IMR-90 (cell line): ENCODE measurements at regions not wholly inside any gene's neighbourhood (a gene's known extent, or its start where the extent isn't known, plus 50 kb on each side); places are given as distances from the start of the nearest gene placed in this dataset.

Source experiments
- ATAC-seq: fragments of 200-7000 bp; cut with Tn5 transposase; 2 replicates; pipeline ENCODE4 v1.9.1; 2020; ENCODE audit warnings: low read depth, mild to moderate bottlenecking, moderate library complexity
- BruUV-seq: library from RNA; stranded (reverse); fragments of 400-500 nt; replicated peaks from 2 replicates; lab custom pipeline; 2021; lab: Mats Ljungman, UMichigan
- CTCF ChIA-PET: fragments of 300-600 bp; formaldehyde crosslinking; extraction: SDS; loops from one replicate; lab custom pipeline; 2021; ENCODE audit warnings: antibody characterized with exemption; lab: Yijun Ruan, JAX
- POLR2A ChIA-PET: fragments of 300-600 bp; sonication (Branson Sonifier 250); formaldehyde crosslinking; loops from one replicate; lab custom pipeline; 2022; ENCODE audit warnings: antibody characterized with exemption; ENCODE audit not compliant: unreplicated experiment; lab: Charles Lee
- DNase-seq: peaks from one replicate; pipeline ENCODE4 v3.0.0; 2013
- H2AFZ ChIP-seq: replicated peaks from 2 replicates; pipeline ENCODE3; 2013; ENCODE audit warnings: low read length, mild to moderate bottlenecking; ENCODE audit not compliant: poor library complexity
- H2AK5ac ChIP-seq: 2 replicates; pipeline ENCODE4 v1.6.1; 2013; ENCODE audit warnings: low read depth, low read length, inconsistent platforms
- H2AK9ac ChIP-seq: replicated peaks from 2 replicates; pipeline ENCODE3; 2013; ENCODE audit warnings: mild to moderate bottlenecking, low read depth, low read length, moderate library complexity; ENCODE audit not compliant: poor library complexity
- H2BK120ac ChIP-seq: 2 replicates; pipeline ENCODE4 v1.6.1; 2013; ENCODE audit warnings: low read depth, low read length, inconsistent platforms
- H2BK15ac ChIP-seq: 3 replicates; pipeline ENCODE4 v1.6.1; 2013; ENCODE audit warnings: low read depth, low read length, inconsistent platforms
- H2BK20ac ChIP-seq: 2 replicates; pipeline ENCODE4 v1.6.1; 2013; ENCODE audit warnings: low read depth, mild to moderate bottlenecking, inconsistent platforms, low read length, moderate library complexity
- H2BK5ac ChIP-seq: 2 replicates; pipeline ENCODE4 v1.6.1; 2013; ENCODE audit warnings: mild to moderate bottlenecking, low read depth, low read length, inconsistent platforms; ENCODE audit not compliant: poor library complexity, severe bottlenecking
- H3K14ac ChIP-seq: replicated peaks from 2 replicates; pipeline ENCODE4 v1.6.1; 2013; ENCODE audit warnings: low read depth, low read length, inconsistent platforms
- H3K18ac ChIP-seq: 2 replicates; pipeline ENCODE4 v1.6.1; 2013; ENCODE audit warnings: low read depth, low read length, control low read depth
- H3K23ac ChIP-seq: 2 replicates; pipeline ENCODE4 v1.6.1; 2013; ENCODE audit warnings: low read depth, low read length, inconsistent platforms
- H3K27ac ChIP-seq: 2 replicates; pipeline ENCODE4 v1.5.1; 2013; ENCODE audit warnings: mild to moderate bottlenecking, control low read depth, low read length; ENCODE audit not compliant: insufficient read depth
- H3K27me3 ChIP-seq: 2 replicates; pipeline ENCODE4 v1.6.1; 2013; ENCODE audit warnings: low read length; ENCODE audit not compliant: control insufficient read depth, insufficient read depth
- H3K36me3 ChIP-seq: 2 replicates; pipeline ENCODE4 v1.6.1; 2013; ENCODE audit warnings: low read length, mixed read lengths; ENCODE audit not compliant: control insufficient read depth, insufficient read depth
- H3K4ac ChIP-seq: 2 replicates; pipeline ENCODE4 v1.6.1; 2013; ENCODE audit warnings: low read depth, low read length, inconsistent platforms
- H3K4me1 ChIP-seq: 2 replicates; pipeline ENCODE4 v1.6.1; 2013; ENCODE audit warnings: low read length, mixed read lengths; ENCODE audit not compliant: control insufficient read depth, insufficient read depth
- H3K4me2 ChIP-seq: 2 replicates; pipeline ENCODE4 v1.6.1; 2013; ENCODE audit warnings: low read depth, mild to moderate bottlenecking, control low read depth, low read length, moderate library complexity
- H3K4me3 ChIP-seq: 2 replicates; pipeline ENCODE4 v1.5.1; 2013; ENCODE audit warnings: low read depth, mild to moderate bottlenecking, control low read depth, low read length, moderate library complexity; ENCODE audit not compliant: insufficient read depth
- H3K56ac ChIP-seq: 2 replicates; pipeline ENCODE4 v1.6.1; 2013; ENCODE audit warnings: low read length, inconsistent platforms; ENCODE audit not compliant: insufficient read depth; ENCODE audit errors: extremely low read depth
- H3K79me1 ChIP-seq, 2 experiments: 2 replicates each; pipeline ENCODE4 v1.6.1; 2013; ENCODE audit warnings: low read length in 2 of 2, inconsistent platforms in 1 of 2, low read depth in 1 of 2
- H3K9ac ChIP-seq: 2 replicates; pipeline ENCODE4 v1.6.1; 2013; ENCODE audit warnings: low read depth, low read length, control low read depth
- H3K9me1 ChIP-seq: 2 replicates; pipeline ENCODE4 v1.6.1; 2013; ENCODE audit warnings: low read length, inconsistent platforms; ENCODE audit not compliant: insufficient read depth
- H3K9me3 ChIP-seq: 2 replicates; pipeline ENCODE4 v1.6.1; 2013; ENCODE audit warnings: low read length; ENCODE audit not compliant: control insufficient read depth, insufficient read depth
- H4K20me1 ChIP-seq: 2 replicates; pipeline ENCODE4 v1.6.1; 2013; ENCODE audit warnings: low read length, inconsistent platforms; ENCODE audit not compliant: insufficient read depth
- H4K5ac ChIP-seq: 2 replicates; pipeline ENCODE4 v1.6.1; 2013; ENCODE audit warnings: mild to moderate bottlenecking, low read depth, low read length, control low read depth
- H4K8ac ChIP-seq, 2 experiments: 2 replicates each; pipeline ENCODE4 v1.6.1; 2013; ENCODE audit warnings: low read depth in 2 of 2, low read length in 2 of 2, control low read depth in 1 of 2, inconsistent platforms in 1 of 2
- H4K91ac ChIP-seq: 2 replicates; pipeline ENCODE4 v1.6.1; 2013; ENCODE audit warnings: low read depth, low read length, inconsistent platforms; ENCODE audit not compliant: insufficient read depth
- BHLHE40 ChIP-seq: fragments of 150-350 bp; IDR thresholded peaks from 2 replicates; pipeline ENCODE4 v1.6.1; 2016; ENCODE audit warnings: mild to moderate bottlenecking, low read depth, low read length
- CEBPB ChIP-seq: IDR thresholded peaks from 2 replicates; pipeline ENCODE4 v1.6.1; 2012; ENCODE audit warnings: low read depth, low read length, improper control_type of control experiment
- CHD1 ChIP-seq: IDR thresholded peaks from 2 replicates; pipeline ENCODE4 v1.6.1; 2012; ENCODE audit warnings: low read depth, low read length, improper control_type of control experiment
- CTCF ChIP-seq: conservative IDR thresholded peaks from 2 replicates; pipeline ENCODE4 v1.5.1; 2012; ENCODE audit warnings: mild to moderate bottlenecking, low read depth, low read length, improper control_type of control experiment
- ELK1 ChIP-seq: fragments of 150-350 bp; IDR thresholded peaks from 2 replicates; pipeline ENCODE4 v1.6.1; 2016; ENCODE audit warnings: low read depth, mild to moderate bottlenecking, low read length, moderate library complexity, borderline replicate concordance
- FOS ChIP-seq: fragments of 150-350 bp; IDR thresholded peaks from 2 replicates; pipeline ENCODE4 v1.6.1; 2016; ENCODE audit warnings: low read depth, low read length
- MAFK ChIP-seq: IDR thresholded peaks from 2 replicates; pipeline ENCODE4 v1.6.1; 2012; ENCODE audit warnings: low read depth, low read length, improper control_type of control experiment
- MAZ ChIP-seq: IDR thresholded peaks from 2 replicates; pipeline ENCODE4 v1.6.1; 2012; ENCODE audit warnings: low read depth, mild to moderate bottlenecking, low read length, improper control_type of control experiment, moderate library complexity, borderline replicate concordance
- MXI1 ChIP-seq: IDR thresholded peaks from 2 replicates; pipeline ENCODE4 v1.6.1; 2012; ENCODE audit warnings: low read depth, mild to moderate bottlenecking, low read length, moderate library complexity, borderline replicate concordance
- NFE2L2 ChIP-seq: fragments of 150-350 bp; IDR thresholded peaks from 2 replicates; pipeline ENCODE4 v1.6.1; 2016; ENCODE audit warnings: low read depth, mild to moderate bottlenecking, low read length
- POLR2A ChIP-seq: IDR thresholded peaks from 2 replicates; pipeline ENCODE4 v1.6.1; 2012; ENCODE audit warnings: mild to moderate bottlenecking, low read depth, low read length
- RAD21 ChIP-seq: IDR thresholded peaks from 2 replicates; pipeline ENCODE4 v1.6.1; 2012; ENCODE audit warnings: low read length, improper control_type of control experiment
- RCOR1 ChIP-seq: IDR thresholded peaks from 2 replicates; pipeline ENCODE4 v1.6.1; 2012; ENCODE audit warnings: mild to moderate bottlenecking, low read length, improper control_type of control experiment; ENCODE audit not compliant: insufficient replicate concordance
- RFX5 ChIP-seq: IDR thresholded peaks from 2 replicates; pipeline ENCODE4 v1.8.0; 2012; ENCODE audit warnings: low read depth, mild to moderate bottlenecking, low read length, moderate library complexity
- SMC3 ChIP-seq: fragments of 150-350 bp; IDR thresholded peaks from 2 replicates; pipeline ENCODE4 v1.6.1; 2016; ENCODE audit warnings: low read depth, mild to moderate bottlenecking, antibody characterized with exemption, low read length, moderate library complexity
- USF2 ChIP-seq: fragments of 150-350 bp; IDR thresholded peaks from 2 replicates; pipeline ENCODE4 v1.6.1; 2017; ENCODE audit warnings: mild to moderate bottlenecking, antibody characterized with exemption, low read length, low read depth
- WGBS, 2 experiments: methylation state at CpG; one replicate each; pipeline versions ENCODE4 v1.1.5 to v1.1.7; 2013; ENCODE audit warnings: missing lambda C conversion rate in 2 of 2; ENCODE audit not compliant: insufficient read length in 1 of 2; ENCODE audit errors: extremely low coverage in 2 of 2; 5-methylcytosine and 5-hydroxymethylcytosine counted together
- dilution Hi-C: fragments of 300-500 bp; cut with HindIII; formaldehyde crosslinking; loops from one replicate; pipeline ENCODE4 v1.14.3; 2018; ENCODE audit warnings: low sequenced_read_pairs; ENCODE audit not compliant: unreplicated experiment
- in situ Hi-C: fragments of 300-500 bp; cut with MboI; formaldehyde crosslinking; loops from 3 replicates; pipeline ENCODE4 v1.14.3; 2019; ENCODE audit warnings: low sequenced_read_pairs, inconsistent platforms, mixed read lengths
- intact Hi-C: fragments of 100-400 bp; cut with micrococcal nuclease; formaldehyde crosslinking; loops from 2 replicates; pipeline ENCODE4 v1.10.0; 2022

- Histone ChIP-seq H3K4me3 (no peak overlapping the region), H3K4ac (no peak overlapping the region), H3K9ac (no peak overlapping the region), H2BK20ac (no peak overlapping the region), H2BK120ac (no peak overlapping the region), H4K5ac (no peak overlapping the region), H2BK5ac (no peak overlapping the region), H4K8ac (no peak overlapping the region), H2AK5ac (no peak overlapping the region), H3K9me1 (no peaks in the 10 kb centered on the region; the same call in 1 of the 2 replicates), H3K4me1 (no peaks in the 10 kb centered on the region), H3K4me2 (no peak overlapping the region), H3K56ac (no peak overlapping the region), H3K14ac (no peak overlapping the region), H2AK9ac (no peak overlapping the region), H3K18ac (no peak overlapping the region), H3K36me3 (no peaks in the 10 kb centered on the region), H3K27me3 (peaks cover 4% of the 10 kb centered on the region), H3K23ac (no peak overlapping the region), H2AFZ (no peak overlapping the region), H4K20me1 (no peaks in the 10 kb centered on the region), H3K79me1 (no peaks in the 10 kb centered on the region), H3K9me3 (no peaks in the 10 kb centered on the region), H3K27ac (no peak overlapping the region), H4K91ac (no peak overlapping the region), H2BK15ac (no peak overlapping the region)
- in situ Hi-C loops: no loop called here
- dilution Hi-C loops: no loop called here
- intact Hi-C loops: no loop called here
- ATAC-seq: no peak
- POLR2A ChIA-PET: no interaction called here
- DNase-seq: no peak
- no CpG with 5 or more reads among the region's 4 CpGs for WGBS, 2 experiments
- no TSS peak for BruUV-seq
- CTCF ChIA-PET: no interaction called here
- TF ChIP-seq POLR2A (no peak), SMC3 (no peak), MAZ (no peak), MAFK (no peak), FOS (no peak), RAD21 (no peak), BHLHE40 (no peak), NFE2L2 (no peak), RFX5 (no peak), CHD1 (no peak), CEBPB (no peak), CTCF (no peak), USF2 (no peak), MXI1 (no peak), RCOR1 (no peak), ELK1 (no peak)
Observed at GRCh38 chr5:154109416-154110106, 70.8 kb downstream of the MFAP3 start.
